HG03520 (cell line): ENCODE measurements at regions not wholly inside any gene's neighbourhood (a gene's known extent, or its start where the extent isn't known, plus 50 kb on each side); places are given as distances from the start of the nearest gene placed in this dataset.
A peak's percentile ranks its signal among the peaks of the same experiment; 100 is the strongest.

Experiments used
- ATAC-seq: cut with Tn5 transposase; IDR thresholded peaks from one replicate; pipeline ENCODE4 v1.9.1; 2021; ENCODE audit warnings: mild to moderate bottlenecking, moderate library complexity; ENCODE audit not compliant: unreplicated experiment

DNA sequence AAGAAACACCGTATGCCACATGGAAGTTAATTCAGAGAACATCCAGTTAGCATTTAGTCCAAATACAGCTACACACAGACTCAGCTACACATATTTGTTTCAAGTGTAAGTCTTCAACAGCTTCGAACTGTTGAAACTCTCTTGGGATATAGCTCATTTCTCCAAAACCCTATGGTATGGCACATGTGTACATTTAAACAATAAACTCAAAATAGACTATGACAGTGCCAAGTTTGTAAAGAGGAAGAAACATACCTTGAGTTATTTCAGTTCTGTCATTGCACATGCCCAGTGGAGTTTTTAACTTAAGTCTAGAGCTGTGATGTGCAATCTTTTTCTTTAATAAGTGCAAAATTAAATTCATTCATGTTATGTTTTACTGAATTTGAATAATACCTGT, 155.1 kb upstream of the RAI14 start:
- no peak for ATAC-seq

DNA sequence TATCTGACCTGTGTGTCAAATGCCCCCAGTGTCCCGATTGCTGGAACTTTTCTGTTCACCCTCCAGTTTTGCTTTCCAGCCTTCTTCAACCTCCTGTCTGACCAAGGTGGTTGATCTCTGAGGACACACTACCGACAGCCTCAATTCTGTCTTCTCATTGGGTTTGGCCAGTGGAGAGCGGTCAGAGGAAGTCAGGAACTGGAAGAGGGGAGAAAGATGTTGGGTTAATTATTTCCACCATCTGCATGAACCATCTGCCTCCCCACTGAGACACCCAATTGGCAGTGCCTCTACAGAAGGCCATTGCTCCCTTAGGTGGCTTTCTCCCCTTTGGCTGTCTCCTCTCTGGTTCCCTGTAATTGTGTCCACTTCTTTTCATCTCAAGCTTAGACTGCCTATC, 154.3 kb upstream of the RAI14 start:
- ATAC-seq: no peak

DNA sequence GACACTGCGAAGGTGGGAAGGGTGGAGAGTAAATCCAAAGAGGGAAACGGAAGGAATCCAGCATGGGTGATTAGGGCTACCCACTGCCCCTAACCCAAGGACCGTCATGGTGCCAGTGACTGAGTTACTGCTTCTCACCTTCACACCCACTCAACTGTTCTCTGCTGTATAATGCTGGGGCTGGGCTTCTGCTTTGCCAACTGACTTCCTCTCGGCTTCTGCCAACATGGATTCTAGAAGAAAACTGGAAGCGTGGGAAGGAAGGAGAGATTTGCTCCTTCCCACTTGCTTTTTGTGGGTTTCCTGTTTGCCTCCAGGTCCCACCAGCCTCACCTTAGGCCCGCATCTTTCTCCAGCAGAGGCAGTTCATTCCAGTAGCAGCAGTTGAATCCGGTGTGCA, 153.5 kb upstream of the RAI14 start:
- ATAC-seq: no peak

DNA sequence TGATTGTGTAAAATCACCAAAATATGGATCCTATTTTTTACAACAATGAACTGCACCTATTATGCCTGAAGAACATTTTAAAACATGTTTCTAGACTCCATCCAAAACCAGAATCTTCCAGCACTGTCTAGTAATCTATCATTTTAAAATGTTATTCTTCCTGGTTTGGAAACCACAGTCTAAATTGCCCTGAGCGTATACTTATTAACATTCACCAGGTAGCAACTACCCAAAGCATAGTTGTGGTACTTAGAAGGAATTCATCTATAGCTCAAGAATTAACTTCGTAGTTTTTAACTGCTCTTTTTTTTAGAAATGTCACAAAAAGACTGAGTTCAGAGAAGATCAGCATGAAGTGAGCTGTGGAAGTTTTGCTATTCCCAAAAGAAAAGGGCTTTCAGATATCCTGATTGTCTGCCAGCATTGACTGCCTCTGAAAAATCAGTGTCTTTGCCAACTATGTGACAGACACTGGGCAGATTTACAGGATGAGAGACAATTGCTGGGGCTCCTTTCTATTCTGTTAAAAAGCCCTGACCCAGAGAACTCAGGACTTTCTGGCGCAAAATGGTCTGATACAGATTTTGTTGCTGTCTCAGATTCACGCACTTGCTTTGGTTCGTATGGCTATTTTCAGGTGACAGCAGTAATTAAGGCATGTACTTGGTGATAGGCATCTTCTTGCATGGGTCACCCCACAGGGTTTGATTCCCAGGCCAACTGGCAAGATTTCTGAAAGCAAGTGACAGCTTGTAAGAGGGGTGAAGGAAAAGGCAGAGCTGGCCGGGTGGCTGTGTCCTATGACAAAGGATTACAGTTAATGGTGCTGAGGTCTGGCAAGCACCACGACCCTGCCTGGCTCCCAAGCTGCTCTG, 152.5 kb upstream of the RAI14 start:
- no peak for ATAC-seq

DNA sequence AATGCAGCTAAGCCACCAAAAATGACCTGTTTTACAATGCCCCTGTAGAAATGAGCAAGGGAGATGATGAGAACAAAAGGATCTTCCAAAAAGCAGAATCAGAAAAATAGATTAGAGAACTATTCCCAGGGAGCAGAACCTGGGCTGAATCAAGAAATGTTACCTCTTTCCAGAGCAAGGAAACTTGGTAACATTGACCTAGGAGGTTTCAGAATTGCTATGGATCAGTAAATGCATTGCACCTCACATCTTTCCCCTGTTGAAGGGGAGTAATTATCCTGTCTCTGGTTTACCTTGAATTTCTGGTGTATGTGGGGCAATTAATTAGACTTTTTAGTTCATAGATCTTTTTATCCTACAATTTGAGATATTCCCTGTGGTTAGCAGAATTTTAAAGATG, 151.2 kb upstream of the RAI14 start:
- ATAC-seq: no peak

DNA sequence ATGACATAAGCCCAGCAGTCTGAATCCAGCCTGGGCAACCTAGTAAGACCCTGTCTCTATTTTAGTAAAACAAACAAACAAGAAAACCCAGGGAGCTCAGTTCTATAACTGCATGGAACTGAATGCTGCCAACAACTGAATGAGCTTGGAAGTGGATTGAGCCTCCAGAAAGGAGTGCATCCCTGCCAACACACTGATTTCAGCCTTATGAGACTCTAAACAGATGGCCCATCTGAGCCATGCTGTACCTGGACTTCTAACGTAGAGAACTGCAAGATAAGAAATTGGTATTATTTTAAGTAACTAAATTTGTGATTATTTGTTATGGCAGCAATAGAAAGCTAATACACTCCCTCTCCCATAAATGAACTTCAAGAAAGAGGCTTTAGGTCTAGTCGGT, 150.4 kb upstream of the RAI14 start:
- no peak for ATAC-seq

DNA sequence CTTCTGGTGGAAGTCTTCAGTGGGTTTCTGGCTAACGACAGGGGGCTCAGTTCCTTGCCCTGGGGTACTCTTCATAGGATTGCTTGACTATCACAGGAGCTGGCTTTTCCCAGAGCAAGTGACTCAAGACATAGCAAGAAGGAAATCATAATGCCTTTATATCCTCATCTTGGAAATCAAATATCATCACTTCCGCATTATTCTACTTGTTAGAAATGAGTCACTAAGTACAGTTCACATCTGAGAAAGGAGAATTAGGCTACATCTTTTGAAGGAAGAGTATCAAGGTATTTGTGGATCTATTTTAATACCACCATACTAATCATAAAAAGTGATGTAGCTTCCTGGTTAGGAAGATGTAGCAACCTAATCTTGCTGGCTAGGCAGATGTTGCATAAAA, 148.2 kb upstream of the RAI14 start:
- no peak for ATAC-seq

DNA sequence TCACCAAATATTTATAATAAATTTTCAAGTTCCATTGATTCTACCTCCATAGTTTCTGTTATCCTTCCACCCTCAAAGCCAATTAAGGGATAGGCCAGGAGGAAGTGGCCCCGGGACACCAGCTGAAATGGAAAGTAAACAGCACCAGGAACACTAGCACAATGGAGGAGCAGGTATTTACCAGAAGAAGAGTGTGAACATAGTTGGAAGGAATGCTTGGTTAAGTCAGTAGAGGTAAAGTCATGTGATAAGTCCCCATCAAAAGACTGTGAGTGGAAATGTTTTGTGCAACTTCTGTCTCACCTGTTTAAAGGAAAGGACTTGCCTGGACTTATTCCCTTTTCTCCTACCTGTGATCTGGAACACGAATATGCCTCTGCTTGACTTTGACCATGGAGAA, 146.7 kb upstream of the RAI14 start:
- no peak for ATAC-seq

DNA sequence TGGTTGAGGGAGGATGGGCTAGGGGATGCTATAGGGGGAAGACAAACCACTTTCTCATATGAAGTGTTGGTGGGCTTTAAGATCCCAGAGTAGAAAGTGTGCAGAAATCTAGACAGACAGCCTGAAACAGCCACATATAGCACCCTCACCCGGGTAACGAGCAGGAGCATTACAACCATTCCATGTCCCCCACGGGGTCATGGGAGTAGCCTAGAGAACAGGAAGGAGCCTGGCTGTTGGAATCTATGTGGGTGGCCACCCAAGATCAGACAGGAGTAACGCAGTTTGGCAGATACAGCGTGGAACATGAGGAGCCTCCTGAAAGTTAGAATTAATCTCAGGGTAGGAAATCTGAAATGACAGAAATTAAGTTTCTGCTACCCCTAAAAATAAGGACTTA, 146.1 kb upstream of the RAI14 start:
- ATAC-seq: no peak

DNA sequence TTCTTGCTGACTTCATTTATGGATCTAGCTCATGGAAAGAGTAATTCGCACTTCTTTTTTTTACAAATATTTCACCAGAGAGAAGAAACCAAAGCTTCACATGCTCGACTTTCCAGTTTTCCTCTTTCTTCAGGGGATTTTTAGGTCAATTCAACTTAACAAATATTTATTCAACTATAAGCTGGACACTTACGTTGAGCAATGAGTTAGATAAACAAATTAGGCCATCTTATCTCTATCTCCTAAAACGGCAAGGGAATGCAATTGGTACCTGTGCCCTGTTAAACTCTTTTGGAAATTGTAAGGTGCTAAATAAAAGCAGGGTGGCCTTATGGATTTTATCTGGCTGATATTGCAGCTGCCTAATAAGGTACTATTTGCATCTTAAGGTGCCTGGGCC, 145.1 kb upstream of the RAI14 start:
- ATAC-seq: no peak

DNA sequence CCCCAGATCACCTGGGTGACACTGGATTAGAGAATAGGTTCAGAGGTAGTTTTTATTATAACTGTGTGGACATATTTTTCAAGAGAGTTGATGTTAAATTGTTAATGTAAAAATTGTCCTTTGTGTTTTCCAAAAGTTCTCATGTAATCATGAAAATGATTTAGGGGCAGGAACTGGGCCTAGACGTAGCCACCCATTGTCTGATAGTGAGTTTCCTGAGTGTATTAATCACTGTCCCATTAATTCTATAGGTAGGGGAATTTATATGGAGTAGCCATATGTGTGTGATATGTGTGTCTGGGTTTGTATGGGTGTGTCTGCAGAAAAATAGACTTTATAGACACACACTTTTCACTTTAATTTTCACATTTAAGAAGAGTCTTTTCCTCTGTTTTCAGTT, 144.6 kb upstream of the RAI14 start:
- no peak for ATAC-seq

DNA sequence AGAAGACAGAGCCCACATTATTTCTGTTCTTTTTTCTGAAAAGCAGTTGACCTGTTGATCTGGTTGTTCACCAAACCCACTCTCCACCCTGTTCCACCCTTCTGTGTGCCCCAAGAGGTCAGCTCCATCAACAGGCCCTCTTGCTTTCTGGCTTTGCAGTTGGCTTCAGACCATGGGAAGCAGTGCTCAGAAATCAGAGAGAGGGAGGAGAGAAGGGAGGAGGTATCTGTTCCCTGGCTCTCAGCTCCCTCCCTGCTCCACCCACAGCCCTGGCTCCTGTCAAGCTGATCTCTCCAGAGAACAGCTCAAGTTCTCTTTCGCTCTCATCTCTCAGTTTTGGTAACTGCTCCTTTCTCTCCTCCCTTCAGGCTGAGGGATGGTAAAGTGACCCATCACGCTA, 144.2 kb upstream of the RAI14 start:
- no peak for ATAC-seq

DNA sequence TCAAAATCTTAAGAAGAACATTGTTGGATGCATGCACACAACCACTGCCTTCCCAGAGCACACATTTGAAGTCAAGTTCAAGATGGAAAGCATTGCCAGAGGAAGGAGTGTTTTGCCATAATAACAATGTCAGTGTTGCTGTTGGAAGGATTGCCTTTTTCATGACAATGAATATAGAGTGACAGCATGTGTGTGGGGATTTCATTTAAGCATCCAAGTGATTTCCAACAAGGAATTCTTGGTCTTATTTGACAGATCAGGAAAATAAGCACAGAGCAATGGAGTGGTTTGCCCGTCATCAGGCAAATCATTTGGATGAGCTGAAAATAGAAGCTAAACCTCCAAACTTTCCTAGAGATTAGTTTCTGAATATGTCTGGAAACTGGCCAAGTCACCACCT, 140.0 kb upstream of the RAI14 start:
- ATAC-seq: no peak

DNA sequence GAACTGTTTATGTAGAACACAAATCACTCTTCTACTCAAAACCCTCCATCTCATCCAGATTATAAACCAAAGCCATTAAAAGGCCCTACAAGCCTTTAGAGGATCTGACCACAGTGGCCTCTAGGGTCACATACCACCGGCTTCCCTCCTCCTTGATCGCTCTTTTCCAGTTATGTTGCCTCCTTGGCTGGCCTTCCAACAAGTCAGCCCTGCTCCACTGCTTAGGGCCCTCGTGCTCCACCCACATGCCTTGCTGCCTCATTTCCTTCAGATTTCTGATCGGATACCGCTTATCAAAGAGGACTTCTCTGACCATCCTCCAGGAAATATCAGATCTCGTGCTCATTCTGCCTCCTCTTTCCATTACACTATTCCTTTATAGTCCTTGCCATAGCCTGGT, 139.4 kb upstream of the RAI14 start:
- ATAC-seq: no peak

DNA sequence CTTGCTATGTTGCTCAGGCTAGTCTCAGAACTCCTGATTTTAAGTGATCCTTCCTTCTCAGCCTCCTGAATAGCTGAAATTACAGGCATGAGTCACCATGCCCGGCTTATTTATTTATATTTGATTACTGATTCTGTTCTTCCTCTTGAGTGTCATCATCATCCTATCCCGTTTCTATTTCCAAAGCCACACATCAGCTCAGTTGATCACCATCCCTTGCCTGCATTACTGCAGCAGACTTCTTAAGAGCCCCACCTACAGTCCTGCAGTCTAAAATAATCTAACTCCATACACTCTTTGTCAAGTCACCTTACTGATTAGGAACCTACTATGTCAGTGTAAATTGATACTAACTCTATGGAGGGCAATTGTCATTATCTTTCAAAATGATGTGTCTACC, 138.9 kb upstream of the RAI14 start:
- no peak for ATAC-seq

DNA sequence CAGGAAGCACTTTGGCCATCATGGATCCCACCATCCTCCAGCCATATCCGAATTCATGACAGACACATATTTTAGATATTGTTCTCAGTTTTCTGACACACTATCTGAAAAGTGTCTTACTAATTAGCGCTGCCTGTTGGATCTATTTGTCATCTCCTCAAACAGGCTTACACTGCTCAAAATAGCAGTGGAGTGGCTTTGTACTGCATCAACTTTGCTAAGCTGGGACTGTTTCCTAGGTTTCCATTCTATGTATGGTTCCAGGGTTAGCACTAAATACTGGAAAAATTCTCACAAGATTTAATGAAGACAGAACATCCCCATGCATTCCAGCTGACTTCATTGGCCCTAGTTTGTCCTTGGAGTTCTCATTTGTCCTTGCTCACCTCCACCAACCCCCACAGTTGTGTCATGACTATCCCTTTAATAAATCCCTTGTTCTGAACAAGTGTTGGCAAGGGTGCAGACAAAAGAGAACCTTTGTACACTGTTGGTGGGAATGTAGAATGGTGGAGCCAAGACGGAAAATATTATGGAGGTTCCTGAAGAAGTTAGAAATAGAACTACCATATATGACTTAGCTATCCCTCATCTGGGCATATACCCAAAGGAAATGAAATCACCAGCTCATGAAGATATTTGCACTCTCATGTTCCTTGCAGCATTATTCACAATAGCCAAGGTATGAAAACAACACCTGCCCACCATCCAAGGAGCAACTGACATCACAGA, 136.5 kb upstream of the RAI14 start:
- ATAC-seq: no peak

DNA sequence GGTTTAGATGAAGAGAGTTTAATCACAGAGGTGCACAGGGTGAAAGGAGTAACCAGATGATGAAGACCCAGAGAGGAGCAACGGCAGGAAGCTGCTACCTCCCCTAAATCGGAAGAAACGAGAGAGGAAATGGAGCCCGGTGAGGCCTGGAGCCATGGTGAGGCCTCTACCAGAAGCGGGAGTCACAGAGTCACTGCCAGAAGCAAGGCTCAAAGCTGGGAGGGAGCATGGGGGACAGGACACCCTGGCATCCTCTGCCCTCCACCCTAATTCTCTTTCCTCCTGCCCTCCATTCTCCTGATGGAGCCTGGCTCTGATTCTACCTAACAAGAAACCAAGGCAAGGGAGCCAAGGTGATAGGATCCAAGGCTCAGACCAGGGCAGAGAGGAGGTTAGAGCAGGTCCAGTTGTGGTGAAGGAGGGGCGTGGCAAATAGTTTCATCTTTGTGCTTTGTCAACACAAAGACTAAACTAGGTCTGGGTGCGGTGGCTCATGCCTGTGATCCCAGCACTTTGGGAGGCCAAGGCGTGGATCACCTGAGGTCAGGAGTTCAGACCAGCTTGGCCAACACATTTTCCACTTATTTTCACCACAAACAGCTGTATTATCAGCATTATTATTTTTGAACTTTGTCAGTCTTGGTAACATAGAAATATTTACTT, 134.4 kb upstream of the RAI14 start:
- no peak for ATAC-seq

DNA sequence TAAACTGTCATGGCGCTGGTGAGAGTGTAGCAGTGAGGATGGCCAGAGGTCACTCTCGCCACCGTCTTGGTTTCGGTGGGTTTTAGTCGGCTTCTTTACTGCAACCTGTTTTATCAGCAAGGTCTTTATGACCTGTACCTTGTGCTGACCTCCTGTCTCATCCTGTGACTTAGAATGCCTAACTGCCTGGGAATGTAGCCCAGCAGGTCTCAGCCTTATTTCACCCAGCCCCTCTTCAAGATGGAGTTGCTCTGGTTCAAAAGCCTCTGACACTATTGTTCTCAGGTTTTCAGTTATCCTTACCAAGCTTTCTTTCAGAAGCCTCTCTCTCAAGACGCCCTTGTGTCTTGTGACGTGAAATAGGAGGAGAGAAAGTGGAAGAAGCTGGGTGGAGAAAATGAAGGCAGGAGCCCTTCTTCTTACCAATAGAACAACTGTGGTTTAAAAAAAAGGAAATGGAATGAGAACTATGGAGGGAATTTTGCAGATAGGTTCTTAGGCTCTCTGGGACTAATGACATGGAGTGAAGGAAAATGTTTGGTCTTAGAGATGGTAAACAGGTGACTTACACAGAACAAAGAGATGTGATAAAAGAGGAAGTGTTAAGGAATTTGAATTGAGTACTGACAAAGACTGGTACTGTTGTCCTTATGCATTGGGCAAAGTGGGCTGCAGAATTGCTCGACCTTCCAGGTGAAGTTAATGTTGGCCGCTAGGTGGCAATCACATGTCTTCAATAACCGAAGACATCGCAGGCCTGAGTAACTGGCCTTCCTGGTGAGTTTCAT, 133.3 kb upstream of the RAI14 start:
- ATAC-seq: peak; percentile 83

DNA sequence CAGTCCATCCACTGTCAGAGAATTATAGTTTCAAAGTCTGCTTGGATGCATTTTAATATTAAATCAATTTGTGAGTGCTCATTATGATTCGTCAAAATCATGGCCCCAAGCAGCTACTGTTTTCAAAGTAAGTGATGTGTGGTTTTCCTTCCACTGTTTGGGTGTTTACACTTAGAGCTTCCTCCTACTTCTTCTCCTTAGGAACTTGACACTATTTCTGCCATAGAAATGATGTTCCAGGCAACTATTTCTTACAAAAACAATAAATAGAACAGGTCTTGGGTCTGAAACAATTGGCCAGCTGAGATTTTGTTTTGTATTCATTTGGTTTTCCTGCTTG, 132.8 kb upstream of the RAI14 start:
- no peak for ATAC-seq

DNA sequence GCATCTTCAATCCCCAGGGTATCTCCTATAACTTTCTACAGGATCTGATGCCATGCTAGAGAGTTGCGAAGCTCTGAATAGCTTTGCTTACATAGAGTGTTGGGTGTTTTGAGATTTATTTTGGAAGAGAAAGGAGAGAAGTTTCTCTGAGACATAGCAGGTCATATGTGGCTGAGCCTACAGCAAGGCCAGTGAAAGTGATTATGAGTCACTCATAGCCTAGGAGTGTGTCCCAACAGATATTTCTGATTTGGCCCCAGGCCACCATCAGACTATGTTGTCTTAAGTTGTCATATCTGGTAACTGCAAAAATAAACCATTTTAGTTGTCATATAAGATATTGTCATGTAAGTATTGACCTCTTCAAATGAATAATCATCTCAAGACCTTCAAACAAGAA, 132.0 kb upstream of the RAI14 start:
- ATAC-seq: no peak

DNA sequence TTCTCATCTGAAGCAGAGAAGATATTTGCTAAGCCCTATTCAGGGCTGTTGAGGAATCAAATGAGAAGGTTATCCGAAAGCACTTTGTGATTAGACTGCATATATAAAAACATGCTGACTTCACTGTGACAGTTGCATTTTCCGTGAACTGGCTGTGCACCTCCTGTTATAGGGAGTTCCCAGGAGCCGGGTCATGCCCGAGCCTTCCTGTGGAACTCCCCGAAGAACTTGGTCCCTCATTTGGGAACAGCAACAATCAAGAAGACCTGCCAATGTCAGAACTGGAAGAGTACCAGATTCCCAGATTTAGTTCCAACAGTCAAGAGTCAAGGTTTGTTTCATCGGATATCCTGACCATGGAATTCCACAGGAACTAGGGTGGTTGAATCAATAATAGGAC, 130.4 kb upstream of the RAI14 start:
- ATAC-seq: no peak
